ENCODE measurements at regions not wholly inside any gene's neighbourhood (a gene's known extent, or its start where the extent isn't known, plus 50 kb on each side); places are given as distances from the start of the nearest gene placed in this dataset.

GRCh38 chr4:23238848-23239247 is 546.1 kb downstream of the GBA3 start:
- H4K20me1 ChIP-seq (ENCODE audit: insufficient read depth, low read length): no peaks in the 10 kb centered on the region
- no peak overlapping the region for H3K4me3 ChIP-seq (ENCODE audit: low read length)
- TF ChIP-seq, protein P1, sequence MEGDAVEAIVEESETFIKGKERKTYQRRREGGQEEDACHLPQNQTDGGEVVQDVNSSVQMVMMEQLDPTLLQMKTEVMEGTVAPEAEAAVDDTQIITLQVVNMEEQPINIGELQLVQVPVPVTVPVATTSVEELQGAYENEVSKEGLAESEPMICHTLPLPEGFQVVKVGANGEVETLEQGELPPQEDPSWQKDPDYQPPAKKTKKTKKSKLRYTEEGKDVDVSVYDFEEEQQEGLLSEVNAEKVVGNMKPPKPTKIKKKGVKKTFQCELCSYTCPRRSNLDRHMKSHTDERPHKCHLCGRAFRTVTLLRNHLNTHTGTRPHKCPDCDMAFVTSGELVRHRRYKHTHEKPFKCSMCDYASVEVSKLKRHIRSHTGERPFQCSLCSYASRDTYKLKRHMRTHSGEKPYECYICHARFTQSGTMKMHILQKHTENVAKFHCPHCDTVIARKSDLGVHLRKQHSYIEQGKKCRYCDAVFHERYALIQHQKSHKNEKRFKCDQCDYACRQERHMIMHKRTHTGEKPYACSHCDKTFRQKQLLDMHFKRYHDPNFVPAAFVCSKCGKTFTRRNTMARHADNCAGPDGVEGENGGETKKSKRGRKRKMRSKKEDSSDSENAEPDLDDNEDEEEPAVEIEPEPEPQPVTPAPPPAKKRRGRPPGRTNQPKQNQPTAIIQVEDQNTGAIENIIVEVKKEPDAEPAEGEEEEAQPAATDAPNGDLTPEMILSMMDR (IDR thresholded peaks at IDR 0.05; ENCODE audit: low read length): no peak
- no peak for TF ChIP-seq EZH2 (optimal IDR thresholded peaks at IDR 0.05; ENCODE audit: low read depth, low read length)
- no peak for TF ChIP-seq EZH2phosphoT487 (IDR thresholded peaks at IDR 0.05; ENCODE audit: low read length)
- no peak overlapping the region for H3K4me2 ChIP-seq (ENCODE audit: low read depth, low read length)
- H3K27me3 ChIP-seq (replicated peaks; ENCODE audit: insufficient read depth, low read length): no peaks in the 10 kb centered on the region
- no peaks in the 10 kb centered on the region for H3F3A ChIP-seq (ENCODE audit: insufficient read depth, low read length)
- H3K36me3 ChIP-seq (replicated peaks; ENCODE audit: insufficient read depth, low read length): no peaks in the 10 kb centered on the region
- no peak overlapping the region for H2AFZ ChIP-seq (ENCODE audit: low read length)
- no peaks in the 10 kb centered on the region for H3K9me3 ChIP-seq (replicated peaks; ENCODE audit: insufficient read depth, low read length)
- H3K9me2 ChIP-seq (replicated peaks; ENCODE audit: insufficient read depth, low read length): no peaks in the 10 kb centered on the region
- DNase-seq: no peak
- H3K4me1 ChIP-seq (ENCODE audit: low read length): no peaks in the 10 kb centered on the region
- no peak overlapping the region for H3K27ac ChIP-seq (ENCODE audit: low read length)
- no peaks in the 10 kb centered on the region for H3K79me2 ChIP-seq (ENCODE audit: low read length)
- H3K9ac ChIP-seq (ENCODE audit: low read length): no peak overlapping the region

DNA sequence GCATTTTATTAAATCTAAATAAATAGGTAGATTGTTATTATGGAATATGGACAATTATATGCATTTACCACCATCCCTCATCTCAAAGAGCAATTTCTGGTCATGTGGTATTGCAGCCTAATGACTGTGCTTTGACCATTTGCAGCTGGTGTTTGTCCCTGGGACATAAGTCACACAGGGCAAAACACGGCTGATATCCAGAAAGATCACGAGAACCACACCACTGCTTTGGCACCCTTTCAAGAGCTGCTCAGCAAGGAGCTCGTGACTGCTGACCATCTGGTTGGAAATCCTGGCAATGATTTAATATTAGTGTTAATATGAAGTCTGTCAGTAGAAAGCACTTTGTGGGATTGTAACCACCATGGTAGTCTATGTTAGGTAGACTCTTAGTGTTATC is 545.0 kb downstream of the GBA3 start:
- H3K27ac ChIP-seq (ENCODE audit: low read length): no peak overlapping the region
- TF ChIP-seq, protein P1 (IDR thresholded peaks at IDR 0.05; ENCODE audit: low read length): no peak
- no peak for TF ChIP-seq EZH2 (optimal IDR thresholded peaks at IDR 0.05; ENCODE audit: low read depth, low read length)
- H2AFZ ChIP-seq (ENCODE audit: low read length): no peak overlapping the region
- H3K9me3 ChIP-seq (replicated peaks; ENCODE audit: insufficient read depth, low read length): no peaks in the 10 kb centered on the region
- H3F3A ChIP-seq (ENCODE audit: insufficient read depth, low read length): no peaks in the 10 kb centered on the region
- no peaks in the 10 kb centered on the region for H4K20me1 ChIP-seq (ENCODE audit: insufficient read depth, low read length)
- no peaks in the 10 kb centered on the region for H3K79me2 ChIP-seq (ENCODE audit: low read length)
- no peak overlapping the region for H3K4me3 ChIP-seq (ENCODE audit: low read length)
- no peak overlapping the region for H3K4me2 ChIP-seq (ENCODE audit: low read depth, low read length)
- no peak for DNase-seq
- H3K9ac ChIP-seq (ENCODE audit: low read length): no peak overlapping the region
- no peaks in the 10 kb centered on the region for H3K9me2 ChIP-seq (replicated peaks; ENCODE audit: insufficient read depth, low read length)
- H3K36me3 ChIP-seq (replicated peaks; ENCODE audit: insufficient read depth, low read length): no peaks in the 10 kb centered on the region
- H3K4me1 ChIP-seq (ENCODE audit: low read length): no peaks in the 10 kb centered on the region
- no peaks in the 10 kb centered on the region for H3K27me3 ChIP-seq (replicated peaks; ENCODE audit: insufficient read depth, low read length)

- no peaks in the 10 kb centered on the region for H3K36me3 ChIP-seq (replicated peaks; ENCODE audit: insufficient read depth, low read length)
- no peak overlapping the region for H3K27ac ChIP-seq (ENCODE audit: low read length)
- no peaks in the 10 kb centered on the region for H3F3A ChIP-seq (ENCODE audit: insufficient read depth, low read length)
- no peaks in the 10 kb centered on the region for H3K79me2 ChIP-seq (ENCODE audit: low read length)
- no peaks in the 10 kb centered on the region for H3K9me3 ChIP-seq (replicated peaks; ENCODE audit: insufficient read depth, low read length)
- no peaks in the 10 kb centered on the region for H4K20me1 ChIP-seq (ENCODE audit: insufficient read depth, low read length)
- no peak overlapping the region for H3K4me2 ChIP-seq (ENCODE audit: low read depth, low read length)
- no peak overlapping the region for H3K4me3 ChIP-seq (ENCODE audit: low read length)
- TF ChIP-seq EZH2 (optimal IDR thresholded peaks at IDR 0.05; ENCODE audit: low read depth, low read length) (no peak), EZH2phosphoT487 (IDR thresholded peaks at IDR 0.05; ENCODE audit: low read length) (no peak)
- TF ChIP-seq, protein P1 (IDR thresholded peaks at IDR 0.05; ENCODE audit: low read length): no peak
- DNase-seq: no peak
- H3K9ac ChIP-seq (ENCODE audit: low read length): no peak overlapping the region
- no peak overlapping the region for H2AFZ ChIP-seq (ENCODE audit: low read length)
- no peaks in the 10 kb centered on the region for H3K9me2 ChIP-seq (replicated peaks; ENCODE audit: insufficient read depth, low read length)
- H3K27me3 ChIP-seq (replicated peaks; ENCODE audit: insufficient read depth, low read length): no peaks in the 10 kb centered on the region
- H3K4me1 ChIP-seq (ENCODE audit: low read length): no peaks in the 10 kb centered on the region
Measured at GRCh38 chr4:23235628-23236390, 543.1 kb downstream of the GBA3 start.
